ENCODE measurements at regions not wholly inside any gene's neighbourhood (a gene's known extent, or its start where the extent isn't known, plus 50 kb on each side); places are given as distances from the start of the nearest gene placed in this dataset.

DNA sequence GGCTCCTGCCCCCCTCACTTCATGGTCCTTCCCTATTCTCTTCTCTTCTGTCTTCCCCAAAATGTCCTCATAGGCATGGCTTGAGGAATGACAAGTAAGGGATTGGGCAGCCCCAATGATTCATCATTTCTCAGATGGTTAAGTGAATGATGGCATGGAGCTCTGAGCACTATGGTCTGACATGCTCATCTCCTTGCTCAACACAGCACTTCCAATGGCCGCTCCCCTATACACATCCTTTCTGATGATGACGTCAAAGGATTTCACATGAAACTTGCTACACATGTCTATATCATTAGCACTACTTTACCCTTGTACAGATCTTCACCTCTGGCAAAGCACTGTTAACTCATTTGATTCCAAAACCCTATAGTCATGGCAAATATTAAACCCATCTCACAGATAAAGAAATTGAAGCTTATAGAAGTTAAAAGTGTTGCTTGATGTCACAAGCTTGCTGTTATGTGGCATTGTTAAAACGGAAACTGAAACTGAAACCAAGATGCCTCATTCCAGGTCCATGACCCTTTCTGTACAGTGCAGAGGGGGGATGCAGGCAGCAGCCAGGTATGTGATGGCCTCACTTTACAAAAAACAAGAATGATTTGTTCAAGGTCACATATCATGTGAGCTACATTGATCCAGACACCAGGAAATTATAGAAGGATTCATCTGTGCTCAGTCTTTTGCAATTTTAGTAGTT, 90.0 kb upstream of the PLXNA4 start:
- Histone ChIP-seq H2BK5ac (ENCODE audit: low read depth, low read length, poor library complexity) (no peak overlapping the region), H3K36me3 (ENCODE audit: control insufficient read depth in 1 of 2, insufficient read depth in 2 of 2, low read length in 2 of 2) (no peaks in the 10 kb centered on the region), H2AK5ac (ENCODE audit: low read length) (no peak overlapping the region), H3K79me1 (ENCODE audit: low read length) (no peaks in the 10 kb centered on the region), H2BK120ac (ENCODE audit: insufficient read depth, low read length, poor library complexity) (no peak overlapping the region), H2BK12ac (ENCODE audit: low read length) (no peak overlapping the region), H3K27ac (ENCODE audit: low read depth, low read length) (no peak overlapping the region), H3K9ac (ENCODE audit: low read length) (no peak overlapping the region), H3K9me3 (ENCODE audit: insufficient read depth, low read depth, low read length) (peaks cover 1% of the 10 kb centered on the region), H2AFZ (ENCODE audit: insufficient read depth, low read length, poor library complexity) (no peak overlapping the region), H4K12ac (ENCODE audit: low read depth, low read length) (no peak overlapping the region), H3K4me3 (ENCODE audit: low read depth, low read length) (no peak overlapping the region), H3K4me1 (ENCODE audit: control insufficient read depth in 1 of 2, insufficient read depth in 2 of 2, low read length in 2 of 2) (no peaks in the 10 kb centered on the region), H3K27me3 (ENCODE audit: insufficient read depth, low read length) (no peaks in the 10 kb centered on the region), H4K91ac (ENCODE audit: low read depth, low read length) (no peak overlapping the region), H3K23ac (ENCODE audit: low read length) (no peak overlapping the region), H3K14ac (ENCODE audit: low read length) (no peak overlapping the region), H3K4ac (ENCODE audit: low read depth, low read length) (no peak overlapping the region), H4K8ac (ENCODE audit: low read depth, low read length) (no peak overlapping the region), H3K18ac (ENCODE audit: low read length) (no peak overlapping the region), H3K79me2 (ENCODE audit: control insufficient read depth, insufficient read depth, low read length, poor library complexity) (no peaks in the 10 kb centered on the region), H3K4me2 (ENCODE audit: low read length) (no peak overlapping the region)
- WGBS (ENCODE audit: extremely low coverage, insufficient coverage, insufficient read length): no CpG with 5 or more reads among the region's 3 CpGs
- peak in 1 of 2 donors; percentile 36 for DNase-seq

DNA sequence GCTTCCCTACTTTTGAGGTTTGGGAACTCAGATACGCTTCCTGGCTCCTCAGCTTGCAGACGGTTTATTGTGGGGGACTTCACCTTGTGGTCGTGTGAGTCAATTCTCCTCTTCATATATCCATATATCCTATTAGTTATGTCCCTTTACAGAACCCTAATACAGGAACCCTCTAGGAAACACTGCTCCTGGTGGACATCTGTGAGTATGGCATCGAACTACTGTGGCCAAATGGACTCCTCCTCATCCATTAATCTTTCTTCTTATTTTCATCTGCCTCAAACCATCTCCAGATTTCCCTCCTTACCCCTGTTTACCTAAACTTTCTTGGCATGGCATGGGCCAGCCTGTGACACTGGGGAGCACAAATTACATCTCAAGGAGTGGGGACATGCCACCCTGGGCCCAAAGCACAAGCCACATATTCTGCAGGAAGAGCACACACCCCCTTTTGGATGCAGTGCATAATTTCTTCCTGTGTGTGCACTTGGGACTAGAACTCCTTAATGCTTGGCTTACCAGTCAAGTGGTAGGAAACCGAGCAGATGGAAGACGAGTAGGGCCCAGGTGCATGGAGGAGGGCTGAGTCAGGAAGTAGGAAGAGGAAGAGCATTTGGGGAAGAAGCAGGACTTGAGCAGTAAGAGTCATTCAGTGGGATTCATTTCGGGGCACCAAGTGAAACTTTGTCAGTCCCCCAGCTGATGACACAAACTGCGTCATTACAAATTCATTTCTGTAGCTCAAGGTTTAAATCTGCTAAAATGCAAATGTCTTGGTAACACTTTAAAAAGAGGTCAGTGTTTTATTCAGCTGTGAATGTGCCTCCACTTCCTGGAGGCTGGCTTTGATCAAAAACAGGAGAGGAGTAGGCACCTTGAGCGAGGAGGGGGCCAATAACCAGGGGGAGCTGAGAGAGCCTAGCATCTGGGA, 80.8 kb upstream of the PLXNA4 start:
- Histone ChIP-seq H3K79me2 (ENCODE audit: control insufficient read depth, insufficient read depth, low read length, poor library complexity) (no peaks in the 10 kb centered on the region), H4K8ac (ENCODE audit: low read depth, low read length) (no peak overlapping the region), H2AK5ac (ENCODE audit: low read length) (no peak overlapping the region), H2BK120ac (ENCODE audit: insufficient read depth, low read length, poor library complexity) (no peak overlapping the region), H3K14ac (ENCODE audit: low read length) (no peak overlapping the region), H4K91ac (ENCODE audit: low read depth, low read length) (no peak overlapping the region), H3K36me3 (ENCODE audit: control insufficient read depth in 1 of 2, insufficient read depth in 2 of 2, low read length in 2 of 2) (no peaks in the 10 kb centered on the region), H3K23ac (ENCODE audit: low read length) (no peak overlapping the region), H3K4me2 (ENCODE audit: low read length) (no peak overlapping the region), H3K9me3 (ENCODE audit: insufficient read depth, low read depth, low read length) (no peaks in the 10 kb centered on the region), H3K4me1 (ENCODE audit: control insufficient read depth in 1 of 2, insufficient read depth in 2 of 2, low read length in 2 of 2) (no peaks in the 10 kb centered on the region), H2BK12ac (ENCODE audit: low read length) (no peak overlapping the region), H3K4ac (ENCODE audit: low read depth, low read length) (no peak overlapping the region), H3K18ac (ENCODE audit: low read length) (no peak overlapping the region), H2BK5ac (ENCODE audit: low read depth, low read length, poor library complexity) (no peak overlapping the region), H3K27ac (ENCODE audit: low read depth, low read length) (no peak overlapping the region), H3K27me3 (ENCODE audit: insufficient read depth, low read length) (no peaks in the 10 kb centered on the region), H2AFZ (ENCODE audit: insufficient read depth, low read length, poor library complexity) (no peak overlapping the region), H3K4me3 (ENCODE audit: low read depth, low read length) (no peak overlapping the region), H3K9ac (ENCODE audit: low read length) (no peak overlapping the region), H4K12ac (ENCODE audit: low read depth, low read length) (no peak overlapping the region), H3K79me1 (ENCODE audit: low read length) (no peaks in the 10 kb centered on the region)
- peak in 1 of 2 donors; percentile 22 for DNase-seq
- whole genome bisulfite sequencing (ENCODE audit: extremely low coverage, insufficient coverage, insufficient read length): no CpG with 5 or more reads among the region's 9 CpGs

DNA sequence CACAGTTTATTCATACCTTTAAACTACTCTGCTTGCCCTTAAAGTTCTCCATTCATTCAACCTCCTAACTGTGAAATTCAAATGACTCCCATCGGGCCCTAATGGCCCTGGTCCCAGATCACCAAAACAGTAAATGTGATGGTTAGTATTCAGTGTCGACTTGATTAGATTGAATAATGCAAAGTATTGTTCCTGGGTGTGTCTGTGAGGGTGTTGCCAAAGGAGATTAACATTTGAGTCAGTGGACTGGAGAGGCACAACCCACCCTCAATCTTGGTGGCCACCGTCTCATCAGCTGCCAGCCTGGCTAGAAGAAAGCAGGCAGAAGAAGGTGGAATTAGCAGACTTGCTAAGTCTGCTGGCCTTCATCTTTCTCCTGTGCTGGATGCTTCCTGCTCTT, 80.1 kb upstream of the PLXNA4 start:
- no peak overlapping the region for H2BK12ac ChIP-seq (ENCODE audit: low read length)
- H3K27me3 ChIP-seq (ENCODE audit: insufficient read depth, low read length): no peaks in the 10 kb centered on the region
- H3K9ac ChIP-seq (ENCODE audit: low read length): no peak overlapping the region
- no peak overlapping the region for H4K91ac ChIP-seq (ENCODE audit: low read depth, low read length)
- H2BK5ac ChIP-seq (ENCODE audit: low read depth, low read length, poor library complexity): no peak overlapping the region
- H3K27ac ChIP-seq (ENCODE audit: low read depth, low read length): no peak overlapping the region
- no peaks in the 10 kb centered on the region for H3K9me3 ChIP-seq (ENCODE audit: insufficient read depth, low read depth, low read length)
- no CpG with 5 or more reads among the region's 3 CpGs for WGBS (ENCODE audit: extremely low coverage, insufficient coverage, insufficient read length)
- DNase-seq: no peak
- H3K79me2 ChIP-seq (ENCODE audit: control insufficient read depth, insufficient read depth, low read length, poor library complexity): no peaks in the 10 kb centered on the region
- H3K23ac ChIP-seq (ENCODE audit: low read length): no peak overlapping the region
- no peak overlapping the region for H3K4me2 ChIP-seq (ENCODE audit: low read length)
- no peak overlapping the region for H4K12ac ChIP-seq (ENCODE audit: low read depth, low read length)
- no peak overlapping the region for H3K14ac ChIP-seq (ENCODE audit: low read length)
- no peak overlapping the region for H3K4me3 ChIP-seq (ENCODE audit: low read depth, low read length)
- H2AK5ac ChIP-seq (ENCODE audit: low read length): no peak overlapping the region
- no peak overlapping the region for H2BK120ac ChIP-seq (ENCODE audit: insufficient read depth, low read length, poor library complexity)
- no peaks in the 10 kb centered on the region for H3K36me3 ChIP-seq (ENCODE audit: control insufficient read depth in 1 of 2, insufficient read depth in 2 of 2, low read length in 2 of 2)
- H3K4me1 ChIP-seq (ENCODE audit: control insufficient read depth in 1 of 2, insufficient read depth in 2 of 2, low read length in 2 of 2): no peaks in the 10 kb centered on the region
- no peaks in the 10 kb centered on the region for H3K79me1 ChIP-seq (ENCODE audit: low read length)
- no peak overlapping the region for H4K8ac ChIP-seq (ENCODE audit: low read depth, low read length)
- H3K4ac ChIP-seq (ENCODE audit: low read depth, low read length): no peak overlapping the region
- H2AFZ ChIP-seq (ENCODE audit: insufficient read depth, low read length, poor library complexity): no peak overlapping the region
- H3K18ac ChIP-seq (ENCODE audit: low read length): no peak overlapping the region

DNA sequence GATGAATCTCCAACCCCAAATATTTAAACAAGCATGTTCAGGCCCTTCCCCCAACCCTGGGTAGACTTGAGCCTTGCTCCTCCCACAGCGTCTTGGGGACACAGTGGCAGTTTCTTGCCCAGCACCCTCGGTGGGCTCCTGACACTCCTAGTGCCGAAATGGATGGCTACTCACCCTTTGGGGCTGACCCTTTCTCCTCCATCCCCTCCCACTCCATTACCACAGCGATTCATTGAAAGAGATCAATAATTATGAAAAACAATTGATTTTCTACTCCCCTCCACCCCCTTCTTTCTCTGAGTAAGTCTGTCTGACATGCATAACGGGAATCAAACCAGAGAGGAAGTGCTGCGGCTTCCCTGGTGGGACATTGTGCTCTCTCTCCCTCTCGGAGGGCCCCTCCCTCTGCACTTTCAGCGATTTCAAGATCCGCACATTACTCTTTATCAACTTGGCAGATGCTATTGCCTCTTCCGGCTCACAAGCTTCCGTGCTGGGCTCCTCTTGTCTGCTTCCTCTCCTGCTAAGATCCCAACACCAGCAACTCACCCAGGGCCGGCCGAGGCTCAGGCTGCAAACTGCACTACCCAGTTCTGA, 79.0 kb upstream of the PLXNA4 start:
- WGBS (ENCODE audit: extremely low coverage, insufficient coverage, insufficient read length): no CpG with 5 or more reads among the region's 13 CpGs

More for the DNA sequence above, 79.0 kb upstream of the PLXNA4 start:
- Histone ChIP-seq H3K36me3 (ENCODE audit: control insufficient read depth in 1 of 2, insufficient read depth in 2 of 2, low read length in 2 of 2) (no peaks in the 10 kb centered on the region), H2BK120ac (ENCODE audit: insufficient read depth, low read length, poor library complexity) (no peak overlapping the region), H3K4me3 (ENCODE audit: low read depth, low read length) (no peak overlapping the region), H3K9me3 (ENCODE audit: insufficient read depth, low read depth, low read length) (no peaks in the 10 kb centered on the region), H3K4me1 (ENCODE audit: control insufficient read depth in 1 of 2, insufficient read depth in 2 of 2, low read length in 2 of 2) (peaks cover 0 to 3% of the 10 kb centered on the region in 2 experiments), H3K79me1 (ENCODE audit: low read length) (no peaks in the 10 kb centered on the region), H3K14ac (ENCODE audit: low read length) (no peak overlapping the region), H2AFZ (ENCODE audit: insufficient read depth, low read length, poor library complexity) (no peak overlapping the region), H2BK12ac (ENCODE audit: low read length) (no peak overlapping the region), H3K4me2 (ENCODE audit: low read length) (peak overlapping the region; percentile 20), H4K12ac (ENCODE audit: low read depth, low read length) (no peak overlapping the region), H4K91ac (ENCODE audit: low read depth, low read length) (no peak overlapping the region), H3K23ac (ENCODE audit: low read length) (no peak overlapping the region), H2AK5ac (ENCODE audit: low read length) (no peak overlapping the region), H3K9ac (ENCODE audit: low read length) (no peak overlapping the region), H3K18ac (ENCODE audit: low read length) (no peak overlapping the region), H3K4ac (ENCODE audit: low read depth, low read length) (no peak overlapping the region), H3K27ac (ENCODE audit: low read depth, low read length) (no peak overlapping the region), H3K79me2 (ENCODE audit: control insufficient read depth, insufficient read depth, low read length, poor library complexity) (no peaks in the 10 kb centered on the region), H4K8ac (ENCODE audit: low read depth, low read length) (no peak overlapping the region), H2BK5ac (ENCODE audit: low read depth, low read length, poor library complexity) (no peak overlapping the region), H3K27me3 (ENCODE audit: insufficient read depth, low read length) (no peaks in the 10 kb centered on the region)
- DNase-seq: no peak

Measured in trophoblast cell (in vitro differentiated cells and primary cell).